ENCODE measurements at regions not wholly inside any gene's neighbourhood (a gene's known extent, or its start where the extent isn't known, plus 50 kb on each side); places are given as distances from the start of the nearest gene placed in this dataset.

- no peak for DNase-seq
Measured at GRCh38 chr20:50379049-50379990, 130.9 kb upstream of the PTPN1 start.

- DNase-seq, result no peak
Measured at GRCh38 chr20:50379991-50380696, 130.0 kb upstream of the PTPN1 start.

GRCh38 chr20:50380697-50381040 is 129.5 kb upstream of the PTPN1 start:
- DNase-seq, result no peak

GRCh38 chr20:50381075-50381732 is 129.0 kb upstream of the PTPN1 start:
- no peak for DNase-seq

- DNase-seq, result no peak
Measured at GRCh38 chr20:50381771-50382593, 128.2 kb upstream of the PTPN1 start.

GRCh38 chr20:50385733-50386640 is 124.2 kb upstream of the PTPN1 start:
- no peak for DNase-seq

GRCh38 chr20:50386641-50386960 is 123.6 kb upstream of the PTPN1 start:
- no peak for DNase-seq

- DNase-seq, result no peak
Measured at GRCh38 chr20:50387218-50387995, 122.8 kb upstream of the PTPN1 start.

- DNase-seq, result no peak
Measured at GRCh38 chr20:50387996-50388332, 122.2 kb upstream of the PTPN1 start.

- DNase-seq, result no peak
Measured at GRCh38 chr20:50388733-50389437, 121.3 kb upstream of the PTPN1 start.

GRCh38 chr20:50389438-50389807 is 120.8 kb upstream of the PTPN1 start:
- no peak for DNase-seq

GRCh38 chr20:50389808-50390684 is 120.1 kb upstream of the PTPN1 start:
- no peak for DNase-seq

- DNase-seq, result no peak
Measured at GRCh38 chr20:50390685-50391443, 119.3 kb upstream of the PTPN1 start.

- no peak for DNase-seq
Measured at GRCh38 chr20:50391444-50392137, 118.6 kb upstream of the PTPN1 start.

- no peak for DNase-seq
Measured at GRCh38 chr20:50392138-50392866, 117.9 kb upstream of the PTPN1 start.

GRCh38 chr20:50393242-50393641 is 116.9 kb upstream of the PTPN1 start:
- DNase-seq, result no peak

- no peak for DNase-seq
Measured at GRCh38 chr20:50393990-50394561, 116.1 kb upstream of the PTPN1 start.

Data from NCI-H2107 (cell line).